GM18519 (cell line): ENCODE measurements at regions not wholly inside any gene's neighbourhood (a gene's known extent, or its start where the extent isn't known, plus 50 kb on each side); places are given as distances from the start of the nearest gene placed in this dataset.
"Not testable (repeated sequence)": the region's sequence is repeated elsewhere in the genome, so short reads cannot be mapped to it uniquely, and the experiment has no call there.

Experiments
- ATAC-seq: cut with Tn5 transposase; IDR thresholded peaks from one replicate; pipeline ENCODE4 v1.9.1; 2021; ENCODE audit warnings: mild to moderate bottlenecking, moderate library complexity; ENCODE audit not compliant: unreplicated experiment, low FRiP score

GRCh38 chr14:82854901-82855300, 1321.2 kb upstream of the SEL1L start:
- no peak for ATAC-seq

- ATAC-seq = no peak
These were observed 1322.3 kb upstream of the SEL1L start for GRCh38 chr14:82855912-82856391.

- ATAC-seq = no peak
These were observed 1327.7 kb upstream of the SEL1L start for GRCh38 chr14:82861313-82861712.

- no peak for ATAC-seq
These were observed 1338.8 kb upstream of the SEL1L start for GRCh38 chr14:82872494-82872893.

GRCh38 chr14:82878951-82879350, 1345.3 kb upstream of the SEL1L start:
- ATAC-seq = no peak

GRCh38 chr14:82879949-82880535, 1346.4 kb upstream of the SEL1L start:
- ATAC-seq = no peak

- no peak for ATAC-seq
These were observed 1353.0 kb upstream of the SEL1L start for GRCh38 chr14:82886670-82887069.

- no peak for ATAC-seq
These were observed 1356.0 kb upstream of the SEL1L start for GRCh38 chr14:82889701-82890100.

- no peak for ATAC-seq
These were observed 1362.8 kb upstream of the SEL1L start for GRCh38 chr14:82896476-82896875.

- ATAC-seq = no peak
These were observed 1364.0 kb upstream of the SEL1L start for GRCh38 chr14:82897469-82898308.

- no peak for ATAC-seq
These were observed 1372.1 kb upstream of the SEL1L start for GRCh38 chr14:82905762-82906161.

- no peak for ATAC-seq
These were observed 1378.3 kb upstream of the SEL1L start for GRCh38 chr14:82911930-82912329.

- ATAC-seq = no peak
These were observed 1379.7 kb upstream of the SEL1L start for GRCh38 chr14:82913396-82913795.

- ATAC-seq = no peak
These were observed 1381.7 kb upstream of the SEL1L start for GRCh38 chr14:82915381-82915780.

GRCh38 chr14:82935691-82936090, 1402.0 kb upstream of the SEL1L start:
- no peak for ATAC-seq

- no peak for ATAC-seq
These were observed 1417.5 kb upstream of the SEL1L start for GRCh38 chr14:82951171-82951570.

- ATAC-seq = no peak
These were observed 1430.1 kb upstream of the SEL1L start for GRCh38 chr14:82963756-82964155.

- ATAC-seq = no peak
These were observed 1454.0 kb upstream of the SEL1L start for GRCh38 chr14:82987502-82988124.

- ATAC-seq = not testable (repeated sequence)
These were observed 1460.9 kb upstream of the SEL1L start for GRCh38 chr14:82994547-82994946.

- ATAC-seq = no peak
These were observed 1466.1 kb upstream of the SEL1L start for GRCh38 chr14:82999802-83000201.

GRCh38 chr14:83004456-83005006, 1470.9 kb upstream of the SEL1L start:
- no peak for ATAC-seq
